ENCODE measurements at regions not wholly inside any gene's neighbourhood (a gene's known extent, or its start where the extent isn't known, plus 50 kb on each side); places are given as distances from the start of the nearest gene placed in this dataset.
"Not testable (repeated sequence)": the region's sequence is repeated elsewhere in the genome, so short reads cannot be mapped to it uniquely, and the experiment has no call there.

GRCh38 chr4:107391630-107392028 lies 328.4 kb downstream of the PAPSS1 start:
- DNase-seq (ENCODE audit: low read depth), result no peak

GRCh38 chr4:107391009-107391629 lies 328.9 kb downstream of the PAPSS1 start:
- no peak for DNase-seq (ENCODE audit: low read depth)

GRCh38 chr4:107389965-107390364 lies 330.1 kb downstream of the PAPSS1 start:
- no peak for DNase-seq (ENCODE audit: low read depth)

DNA sequence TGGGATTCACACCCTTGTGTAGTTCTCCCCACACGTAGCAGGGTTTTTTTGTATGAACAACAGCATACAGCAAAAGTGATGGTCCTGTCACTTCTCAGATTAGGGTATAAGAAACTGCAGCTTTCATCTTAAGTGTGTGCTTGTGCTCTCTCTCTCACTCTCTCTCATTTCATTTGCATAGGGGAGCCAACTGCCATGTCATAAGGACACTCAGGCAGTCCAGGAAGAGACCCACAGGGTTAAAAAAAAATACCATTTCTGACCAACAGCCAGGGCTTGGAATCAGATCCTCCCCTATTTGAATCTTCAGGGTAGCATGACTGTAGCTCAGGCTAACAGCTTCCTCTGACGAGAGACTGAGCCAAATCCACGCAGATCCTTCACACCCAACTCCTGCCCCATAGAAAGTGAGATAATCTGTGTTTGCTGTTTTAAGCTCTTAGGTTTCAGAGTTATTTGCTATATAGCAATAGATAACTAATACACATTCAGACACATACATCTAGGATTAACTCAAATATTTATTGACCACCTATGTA lies 331.2 kb downstream of the PAPSS1 start:
- DNase-seq (ENCODE audit: low read depth), result no peak

DNA sequence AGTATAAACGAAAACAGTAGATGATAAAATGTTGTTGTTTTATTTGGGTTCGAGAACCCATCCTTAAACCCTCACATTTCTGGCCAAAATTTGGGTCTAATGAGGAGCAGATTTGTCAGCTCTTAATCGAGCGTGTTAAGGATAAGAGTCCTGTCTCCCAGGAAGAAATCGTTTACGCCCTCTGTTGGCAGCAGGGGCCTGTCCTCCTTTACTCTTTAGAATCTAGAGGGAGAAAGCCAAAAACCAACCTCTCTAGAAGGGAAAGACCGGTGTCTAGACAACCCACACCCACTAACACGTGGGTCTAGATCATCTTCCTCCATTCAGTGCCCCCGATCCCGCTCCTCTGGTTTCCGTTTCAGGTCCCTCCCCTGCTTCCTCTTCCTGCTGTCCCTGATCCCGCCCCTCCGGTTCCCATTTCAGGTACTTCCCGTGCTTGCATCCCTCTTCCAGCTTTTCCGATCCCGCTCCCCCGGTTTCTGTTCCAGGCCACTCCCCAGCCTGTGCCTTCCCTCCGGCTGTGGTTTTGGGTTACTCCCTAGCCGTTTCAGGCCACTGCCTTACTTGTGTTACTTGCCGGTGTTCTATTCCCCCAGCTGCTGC lies 339.1 kb downstream of the PAPSS1 start:
- DNase-seq (ENCODE audit: low read depth), result no peak

GRCh38 chr4:107380190-107380589 lies 339.8 kb downstream of the PAPSS1 start:
- peak; percentile 18 for DNase-seq (ENCODE audit: low read depth)

DNA sequence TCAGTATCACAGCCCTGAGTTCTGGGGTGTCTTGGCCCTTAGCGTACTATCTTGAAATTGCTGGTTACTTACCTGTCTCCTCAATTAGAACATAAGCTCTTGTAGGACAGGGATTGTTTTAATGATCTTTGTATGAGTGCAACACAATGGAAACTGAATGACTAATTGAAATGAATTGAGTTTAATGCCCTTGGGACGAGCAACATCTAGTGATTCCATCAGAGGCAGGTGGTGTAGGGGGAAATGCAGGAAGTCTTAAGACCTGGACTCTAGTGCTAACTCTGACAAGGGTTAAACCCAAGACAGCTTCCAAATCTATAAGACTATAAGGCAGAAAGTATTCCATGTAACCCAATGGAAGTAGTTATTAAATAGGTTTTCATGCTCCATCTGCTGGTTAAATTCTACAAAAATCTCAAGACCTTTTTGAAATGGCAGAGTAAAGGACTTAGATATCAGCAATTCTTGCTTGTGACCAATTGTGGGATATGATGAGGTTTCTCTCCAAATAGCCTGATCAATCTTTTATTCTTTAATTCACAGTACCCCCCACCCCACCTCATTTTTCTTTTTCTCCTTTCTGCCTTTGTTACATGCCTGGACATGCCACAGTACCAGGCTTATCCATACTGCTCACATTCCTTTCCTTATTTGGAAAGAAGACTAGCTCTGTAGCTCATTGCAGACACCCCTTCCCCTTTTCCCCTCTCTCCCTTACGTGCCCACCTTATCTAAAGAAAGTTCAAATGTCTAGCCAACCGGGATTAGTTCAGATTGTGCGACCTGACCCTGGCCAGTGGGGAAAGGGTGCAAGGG lies 340.8 kb downstream of the PAPSS1 start:
- peak; percentile 60 for DNase-seq (ENCODE audit: low read depth)

- DNase-seq (ENCODE audit: low read depth), result no peak
Observed at GRCh38 chr4:107376293-107376692, 340.2 kb upstream of the DKK2 start.

DNA sequence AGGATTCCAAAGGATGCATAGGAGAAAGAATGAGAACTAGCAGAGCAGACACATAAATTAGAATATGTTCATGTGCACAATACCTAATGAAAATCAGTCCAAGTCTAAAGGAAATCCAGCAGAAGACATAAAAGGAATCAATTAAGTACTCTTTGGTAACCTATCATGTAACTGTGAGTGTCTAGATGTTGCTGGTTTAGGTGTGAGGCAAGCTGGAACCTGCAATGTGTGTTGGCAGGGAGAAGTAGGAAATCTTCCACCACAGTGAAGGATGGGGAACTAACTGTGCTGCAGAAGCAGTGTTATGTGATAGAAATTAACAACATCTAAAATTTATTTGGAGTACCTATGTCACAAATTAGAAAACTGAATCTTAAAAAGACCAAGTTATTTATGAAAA lies 330.8 kb upstream of the DKK2 start:
- no peak for DNase-seq (ENCODE audit: low read depth)

- no peak for DNase-seq (ENCODE audit: low read depth)
Observed at GRCh38 chr4:107366016-107366735, 330.1 kb upstream of the DKK2 start.

DNA sequence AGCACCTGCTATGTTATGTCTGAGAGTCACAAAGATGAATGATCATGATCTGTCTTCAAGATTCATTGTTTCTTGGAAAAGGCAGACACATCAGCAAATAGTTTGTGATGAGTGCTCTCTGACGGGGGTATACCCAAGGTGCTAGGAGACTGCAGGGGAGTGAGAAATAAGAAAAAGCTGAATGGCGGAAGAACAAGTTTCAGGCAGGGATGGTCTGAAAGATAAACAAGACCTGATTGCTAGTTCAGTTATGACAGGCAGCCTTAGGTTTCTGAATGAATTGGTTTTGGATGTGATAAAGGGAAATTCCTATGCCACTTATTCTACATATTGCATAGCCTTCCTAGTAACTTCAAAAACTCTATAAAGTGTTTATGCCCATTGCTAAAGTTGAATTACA lies 327.0 kb upstream of the DKK2 start:
- no peak for DNase-seq (ENCODE audit: low read depth)

- no peak for DNase-seq (ENCODE audit: low read depth)
Observed at GRCh38 chr4:107359208-107359607, 323.1 kb upstream of the DKK2 start.

DNA sequence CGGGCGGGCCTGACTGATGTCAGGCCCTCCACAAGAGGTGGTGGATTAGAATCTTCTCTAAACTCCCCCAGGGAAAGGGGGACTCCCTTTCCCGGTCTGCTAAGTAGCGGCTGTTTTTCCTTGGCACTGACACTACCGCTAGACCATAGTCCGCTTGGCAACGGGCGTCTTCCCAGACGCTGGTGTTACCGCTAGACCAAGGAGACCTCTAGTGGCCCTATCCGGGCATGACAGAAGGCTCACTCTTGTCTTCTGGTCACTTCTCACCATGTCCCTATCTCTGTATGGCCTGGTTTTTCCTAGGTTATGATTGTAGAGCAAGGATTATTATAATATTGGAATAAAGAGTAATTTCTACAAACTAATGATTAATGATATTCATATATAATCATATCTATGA lies 318.2 kb upstream of the DKK2 start:
- peak; percentile 5 for DNase-seq (ENCODE audit: low read depth)

DNA sequence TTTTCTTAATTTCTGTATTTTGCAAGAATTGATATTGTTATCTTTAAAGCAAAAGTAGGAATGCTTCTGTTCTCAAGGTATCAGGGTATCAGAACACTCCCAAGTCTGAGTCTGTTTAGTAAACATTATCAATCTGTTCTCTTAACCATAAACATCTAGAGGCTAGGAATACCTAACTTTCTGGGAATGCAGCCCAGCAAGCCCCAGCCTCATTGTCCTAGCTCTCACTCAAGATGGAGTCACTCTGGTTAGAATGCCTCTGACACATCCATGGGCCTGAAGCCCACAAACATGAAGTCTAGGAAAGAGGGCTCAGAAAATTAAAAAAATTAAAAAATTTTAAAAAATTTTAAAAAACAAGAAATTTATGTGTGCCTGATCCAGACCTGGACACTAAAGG lies 315.1 kb upstream of the DKK2 start:
- no peak for DNase-seq (ENCODE audit: low read depth)

- no peak for DNase-seq (ENCODE audit: low read depth)
Observed at GRCh38 chr4:107349732-107350131, 313.6 kb upstream of the DKK2 start.

GRCh38 chr4:107349266-107349665 lies 313.2 kb upstream of the DKK2 start:
- peak; percentile 43 for DNase-seq (ENCODE audit: low read depth)

DNA sequence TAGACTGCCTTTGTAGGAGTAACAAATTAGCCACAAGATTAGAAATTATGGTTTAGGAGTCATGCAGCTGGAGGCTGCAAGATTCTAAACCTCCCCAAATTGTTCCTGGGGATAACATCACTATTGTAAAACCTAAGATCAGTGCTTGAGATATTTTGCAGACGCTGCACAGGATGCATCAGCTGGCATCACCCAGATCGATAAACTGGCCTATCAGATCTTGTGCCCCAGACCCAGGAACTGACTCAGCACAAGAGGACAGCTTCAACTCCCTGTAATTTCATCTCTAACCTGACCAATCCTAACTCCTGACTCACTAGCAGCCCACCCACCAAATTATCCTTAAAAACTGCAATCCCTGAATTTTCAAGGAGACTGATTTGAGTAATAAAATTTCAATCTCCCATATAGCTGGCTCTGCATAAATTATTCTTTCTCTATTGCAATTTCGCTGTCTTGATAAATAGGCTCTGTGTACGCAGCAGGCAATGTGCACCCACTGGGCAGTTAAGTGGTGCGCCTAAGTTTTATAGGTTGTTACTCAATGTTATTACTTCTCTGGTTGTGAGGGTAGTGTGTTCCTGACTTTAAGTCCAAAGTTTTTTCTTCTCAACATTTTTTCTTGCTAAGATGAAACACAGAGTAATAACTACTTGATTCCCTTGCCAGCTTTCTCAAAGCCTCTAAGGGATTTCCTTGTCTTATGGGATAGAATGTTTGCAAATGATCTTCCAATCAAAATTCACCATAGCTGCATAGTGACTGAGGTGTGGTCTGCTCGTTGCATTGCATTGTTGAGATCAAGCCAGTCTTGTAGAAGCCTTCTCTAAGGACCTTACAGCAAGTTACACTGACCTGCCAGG lies 312.3 kb upstream of the DKK2 start:
- no peak for DNase-seq (ENCODE audit: low read depth)

- no peak for DNase-seq (ENCODE audit: low read depth)
Observed at GRCh38 chr4:107333518-107333917, 297.4 kb upstream of the DKK2 start.

DNA sequence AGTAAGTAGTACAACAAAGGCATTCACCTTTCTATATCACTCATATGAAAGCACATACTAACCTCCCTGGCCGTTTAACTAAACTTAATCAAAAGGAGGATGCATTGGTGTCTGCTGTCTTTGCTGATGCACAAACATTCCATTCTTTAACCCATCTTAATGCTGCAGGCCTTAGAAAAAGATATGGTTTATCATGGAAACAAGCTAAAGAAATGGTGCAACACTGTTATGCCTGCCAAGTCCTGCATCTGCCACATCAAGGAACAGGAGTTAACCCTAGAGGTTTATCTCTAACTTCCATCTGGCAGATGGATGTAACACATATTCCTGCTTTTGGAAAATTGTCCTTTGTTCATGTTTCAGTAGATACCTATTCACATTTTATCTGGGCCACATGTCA lies 296.5 kb upstream of the DKK2 start:
- DNase-seq (ENCODE audit: low read depth), result not testable (repeated sequence)

GRCh38 chr4:107330916-107331315 lies 294.8 kb upstream of the DKK2 start:
- no peak for DNase-seq (ENCODE audit: low read depth)

DNA sequence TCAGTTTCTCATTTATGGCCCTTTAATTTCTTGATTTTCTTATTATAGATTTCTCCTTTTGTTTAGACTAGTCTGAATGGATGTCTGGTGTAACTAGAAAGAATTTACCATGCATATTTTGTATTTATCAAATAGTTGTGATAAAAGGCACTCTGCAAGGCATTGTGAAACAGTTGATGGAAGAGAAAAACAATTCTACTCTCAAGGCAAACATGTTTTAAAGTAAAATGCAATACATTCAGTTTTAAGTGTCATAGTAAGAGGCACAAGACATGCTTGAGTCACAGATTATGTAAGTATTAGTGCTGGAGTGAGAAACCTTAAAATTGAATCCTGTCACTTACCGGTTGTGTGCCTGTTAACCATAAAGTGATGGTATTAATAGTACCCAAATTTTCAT lies 283.3 kb upstream of the DKK2 start:
- DNase-seq (ENCODE audit: low read depth), result no peak
